H1 (cell line): ENCODE measurements at regions not wholly inside any gene's neighbourhood (a gene's known extent, or its start where the extent isn't known, plus 50 kb on each side); places are given as distances from the start of the nearest gene placed in this dataset.
"Not testable (repeated sequence)": the region's sequence is repeated elsewhere in the genome, so short reads cannot be mapped to it uniquely, and the experiment has no call there.

Experiments used
- CEBPB ChIP-seq: IDR thresholded peaks from 2 replicates; pipeline ENCODE4 v1.6.1; 2012; ENCODE audit warnings: low read depth, low read length
- EP300 ChIP-seq, 2 experiments: IDR thresholded peaks; 1 replicate in 1 of 2; 2 replicates in 1 of 2; pipeline ENCODE4 v1.6.1; 2011 to 2012; ENCODE audit warnings: low read depth in 2 of 2, low read length in 2 of 2, mild to moderate bottlenecking in 2 of 2, borderline replicate concordance in 1 of 2, inconsistent platforms in 1 of 2, moderate library complexity in 1 of 2
- EZH2 ChIP-seq: fragments of 200-600 bp; sonication (generic); IDR thresholded peaks from 2 replicates; pipeline ENCODE4 v1.7.1; 2012; ENCODE audit warnings: low read depth, mild to moderate bottlenecking, moderate library complexity, low read length, inconsistent platforms; ENCODE audit not compliant: severe bottlenecking
- JUND ChIP-seq: IDR thresholded peaks from 2 replicates; pipeline ENCODE4 v1.6.1; 2011; ENCODE audit warnings: mild to moderate bottlenecking, improper control_type of control experiment, low read length
- POLR2A ChIP-seq, 2 experiments: IDR thresholded peaks; 1 replicate in 1 of 2; 2 replicates in 1 of 2; pipeline ENCODE4 v1.6.1; 2011; ENCODE audit warnings: low read depth in 2 of 2, low read length in 2 of 2, mild to moderate bottlenecking in 2 of 2; ENCODE audit errors: control extremely low read depth in 1 of 2
- RFX5 ChIP-seq: IDR thresholded peaks from 2 replicates; pipeline ENCODE4 v1.6.1; 2011; ENCODE audit warnings: low read depth, low read length, improper control_type of control experiment, borderline replicate concordance
- RNF2 ChIP-seq: fragments of 200-900, 300-1000 bp; sonication (generic); IDR thresholded peaks from 2 replicates; pipeline ENCODE4 v1.7.1; 2016; ENCODE audit warnings: borderline replicate concordance, low read depth, mild to moderate bottlenecking, antibody characterized with exemption, low read length; ENCODE audit not compliant: poor library complexity, severe bottlenecking; ENCODE audit errors: missing control alignments
- SIX5 ChIP-seq: IDR thresholded peaks from 2 replicates; pipeline ENCODE4 v1.6.1; 2011; ENCODE audit warnings: mild to moderate bottlenecking, low read depth, low read length
- TAF1 ChIP-seq: IDR thresholded peaks from 2 replicates; pipeline ENCODE4 v1.6.1; 2011; ENCODE audit warnings: mild to moderate bottlenecking, low read depth, low read length
- TF ChIP-seq, protein P1 (sequence below): IDR thresholded peaks from 2 replicates; pipeline ENCODE4 v1.6.1; 2011; ENCODE audit warnings: low read length, improper control_type of control experiment
- TF ChIP-seq, protein P2 (sequence below), 3 experiments: IDR thresholded peaks; 1 replicate in 2 of 3; 2 replicates in 1 of 3; pipeline versions ENCODE4 v1.5.1 to v1.6.1; 2011; ENCODE audit warnings: low read length in 3 of 3, mild to moderate bottlenecking in 3 of 3, inconsistent platforms in 2 of 3, low read depth in 1 of 3, moderate library complexity in 1 of 3; ENCODE audit not compliant: insufficient read depth in 1 of 3; ENCODE audit errors: control extremely low read depth in 1 of 3
- TF ChIP-seq, protein P3 (sequence below): IDR thresholded peaks from 2 replicates; pipeline ENCODE4 v1.6.1; 2011; ENCODE audit warnings: low read depth, mild to moderate bottlenecking, low read length; ENCODE audit not compliant: insufficient read depth
- TF ChIP-seq, protein P4 (sequence below): IDR thresholded peaks from 2 replicates; pipeline ENCODE4 v1.6.1; 2012; ENCODE audit warnings: low read length, inconsistent platforms

DNA sequence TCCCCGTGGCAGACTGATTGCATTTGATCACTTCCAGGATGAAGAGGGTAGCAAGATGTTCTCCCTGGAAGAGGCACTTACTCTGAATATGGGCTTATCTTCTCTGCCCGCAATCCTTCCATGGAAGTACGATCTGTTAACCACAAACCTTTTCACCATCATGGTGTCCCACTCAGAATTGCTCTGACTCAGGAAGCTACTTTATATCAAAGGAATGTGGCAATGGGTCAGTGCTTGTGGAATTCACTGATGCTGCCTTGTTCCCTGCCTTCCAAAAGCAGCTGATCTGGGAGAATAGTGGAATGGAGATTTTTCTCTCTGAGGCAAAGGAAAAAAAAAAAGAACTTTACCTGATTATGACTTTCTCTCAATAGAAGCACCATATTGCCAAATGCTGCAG lies 306.1 kb upstream of the WSB1 start:
- not testable (repeated sequence) for TF ChIP-seq POLR2A (IDR thresholded peaks at IDR 0.05; ENCODE audit: control extremely low read depth in 1 of 2, low read depth in 2 of 2, low read length in 2 of 2); EZH2; JUND; RFX5; RNF2; SIX5; EP300 (IDR thresholded peaks at IDR 0.05; ENCODE audit: borderline replicate concordance in 1 of 2, low read depth in 2 of 2, low read length in 2 of 2); CEBPB; TAF1
- TF ChIP-seq, protein P1, sequence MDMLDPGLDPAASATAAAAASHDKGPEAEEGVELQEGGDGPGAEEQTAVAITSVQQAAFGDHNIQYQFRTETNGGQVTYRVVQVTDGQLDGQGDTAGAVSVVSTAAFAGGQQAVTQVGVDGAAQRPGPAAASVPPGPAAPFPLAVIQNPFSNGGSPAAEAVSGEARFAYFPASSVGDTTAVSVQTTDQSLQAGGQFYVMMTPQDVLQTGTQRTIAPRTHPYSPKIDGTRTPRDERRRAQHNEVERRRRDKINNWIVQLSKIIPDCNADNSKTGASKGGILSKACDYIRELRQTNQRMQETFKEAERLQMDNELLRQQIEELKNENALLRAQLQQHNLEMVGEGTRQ = not testable (repeated sequence)
- TF ChIP-seq, protein P2, sequence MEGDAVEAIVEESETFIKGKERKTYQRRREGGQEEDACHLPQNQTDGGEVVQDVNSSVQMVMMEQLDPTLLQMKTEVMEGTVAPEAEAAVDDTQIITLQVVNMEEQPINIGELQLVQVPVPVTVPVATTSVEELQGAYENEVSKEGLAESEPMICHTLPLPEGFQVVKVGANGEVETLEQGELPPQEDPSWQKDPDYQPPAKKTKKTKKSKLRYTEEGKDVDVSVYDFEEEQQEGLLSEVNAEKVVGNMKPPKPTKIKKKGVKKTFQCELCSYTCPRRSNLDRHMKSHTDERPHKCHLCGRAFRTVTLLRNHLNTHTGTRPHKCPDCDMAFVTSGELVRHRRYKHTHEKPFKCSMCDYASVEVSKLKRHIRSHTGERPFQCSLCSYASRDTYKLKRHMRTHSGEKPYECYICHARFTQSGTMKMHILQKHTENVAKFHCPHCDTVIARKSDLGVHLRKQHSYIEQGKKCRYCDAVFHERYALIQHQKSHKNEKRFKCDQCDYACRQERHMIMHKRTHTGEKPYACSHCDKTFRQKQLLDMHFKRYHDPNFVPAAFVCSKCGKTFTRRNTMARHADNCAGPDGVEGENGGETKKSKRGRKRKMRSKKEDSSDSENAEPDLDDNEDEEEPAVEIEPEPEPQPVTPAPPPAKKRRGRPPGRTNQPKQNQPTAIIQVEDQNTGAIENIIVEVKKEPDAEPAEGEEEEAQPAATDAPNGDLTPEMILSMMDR (IDR thresholded peaks at IDR 0.05; ENCODE audit: control extremely low read depth in 1 of 3, insufficient read depth in 1 of 3, low read depth in 1 of 3, low read length in 3 of 3) = not testable (repeated sequence)
- TF ChIP-seq, protein P3, sequence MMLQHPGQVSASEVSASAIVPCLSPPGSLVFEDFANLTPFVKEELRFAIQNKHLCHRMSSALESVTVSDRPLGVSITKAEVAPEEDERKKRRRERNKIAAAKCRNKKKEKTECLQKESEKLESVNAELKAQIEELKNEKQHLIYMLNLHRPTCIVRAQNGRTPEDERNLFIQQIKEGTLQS = not testable (repeated sequence)
- TF ChIP-seq, protein P4, sequence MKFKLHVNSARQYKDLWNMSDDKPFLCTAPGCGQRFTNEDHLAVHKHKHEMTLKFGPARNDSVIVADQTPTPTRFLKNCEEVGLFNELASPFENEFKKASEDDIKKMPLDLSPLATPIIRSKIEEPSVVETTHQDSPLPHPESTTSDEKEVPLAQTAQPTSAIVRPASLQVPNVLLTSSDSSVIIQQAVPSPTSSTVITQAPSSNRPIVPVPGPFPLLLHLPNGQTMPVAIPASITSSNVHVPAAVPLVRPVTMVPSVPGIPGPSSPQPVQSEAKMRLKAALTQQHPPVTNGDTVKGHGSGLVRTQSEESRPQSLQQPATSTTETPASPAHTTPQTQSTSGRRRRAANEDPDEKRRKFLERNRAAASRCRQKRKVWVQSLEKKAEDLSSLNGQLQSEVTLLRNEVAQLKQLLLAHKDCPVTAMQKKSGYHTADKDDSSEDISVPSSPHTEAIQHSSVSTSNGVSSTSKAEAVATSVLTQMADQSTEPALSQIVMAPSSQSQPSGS = not testable (repeated sequence)
